ENCODE measurements at regions not wholly inside any gene's neighbourhood (a gene's known extent, or its start where the extent isn't known, plus 50 kb on each side); places are given as distances from the start of the nearest gene placed in this dataset.

GRCh38 chr2:240223631-240224030, 83.2 kb upstream of the OTOS start:
- no peaks in the 10 kb centered on the region for H3K79me2 ChIP-seq (ENCODE audit: insufficient read depth)
- H4K20me1 ChIP-seq (ENCODE audit: insufficient read depth), result no peaks in the 10 kb centered on the region
- no peaks in the 10 kb centered on the region; a peak in 1 of 4 replicates for H3K4me1 ChIP-seq (ENCODE audit: control insufficient read depth in 1 of 2, insufficient read depth in 2 of 2, low read depth in 1 of 2, low read length in 1 of 2)
- 16% methylated on average over 7 of the region's 7 CpGs for WGBS (ENCODE audit: low lambda C conversion rate)
- no peak overlapping the region for H3K4me3 ChIP-seq (ENCODE audit: low read depth in 2 of 2, low read length in 1 of 2)
- POLR2A ChIA-PET, result no interaction called here
- no peak overlapping the region for H3K27ac ChIP-seq (ENCODE audit: low read depth in 2 of 2, low read length in 1 of 2)
- H3K4me2 ChIP-seq, result no peak overlapping the region
- H3K9ac ChIP-seq, result no peak overlapping the region
- no peaks in the 10 kb centered on the region for H3K27me3 ChIP-seq (ENCODE audit: insufficient read depth)
- H2AFZ ChIP-seq (ENCODE audit: low read depth), result no peak overlapping the region
- H3F3A ChIP-seq (replicated peaks; ENCODE audit: insufficient read depth), result no peaks in the 10 kb centered on the region
- no peaks in the 10 kb centered on the region for H3K9me2 ChIP-seq
- CTCF ChIA-PET, result interaction anchor here (0.6 kb wide), 1 partner anchor 39 kb away, joined by 4 read pairs; no protein-coding TSS in a partner anchor
- TF ChIP-seq FOSL2 (IDR thresholded peaks at IDR 0.05; ENCODE audit: borderline replicate concordance, low read depth), result no peak
- TF ChIP-seq GABPA (IDR thresholded peaks at IDR 0.05; ENCODE audit: low read depth), result no peak
- TF ChIP-seq POLR2AphosphoS5 (IDR thresholded peaks at IDR 0.05; ENCODE audit: low read depth, low read length), result no peak
- no peak for TF ChIP-seq RAD21 (IDR thresholded peaks at IDR 0.05; ENCODE audit: low read length)
- TF ChIP-seq RXRA (IDR thresholded peaks at IDR 0.05; ENCODE audit: borderline replicate concordance, low read depth), result no peak
- TF ChIP-seq SIN3A (IDR thresholded peaks at IDR 0.05; ENCODE audit: borderline replicate concordance, low read depth, low read length), result no peak
- TF ChIP-seq USF1 (IDR thresholded peaks at IDR 0.05; ENCODE audit: borderline replicate concordance, low read depth), result no peak
- no peak for TF ChIP-seq MAX (IDR thresholded peaks at IDR 0.05; ENCODE audit: low read depth)
- DNase-seq, result no peak
- H3K9me3 ChIP-seq, result no peaks in the 10 kb centered on the region
- no peaks in the 10 kb centered on the region for H3K36me3 ChIP-seq (replicated peaks in 1 of 2; ENCODE audit: control insufficient read depth in 1 of 2, insufficient read depth in 2 of 2, low read length in 1 of 2)

- H4K20me1 ChIP-seq (ENCODE audit: insufficient read depth), result no peaks in the 10 kb centered on the region
- ChIA-PET POLR2A (no interaction called here), CTCF (interaction anchor here (1.0 to 1.2 kb wide), 2 partner anchors 8 to 10 kb away, joined by 4 to 6 read pairs; no protein-coding TSS in a partner anchor)
- H3K4me1 ChIP-seq (ENCODE audit: control insufficient read depth in 1 of 2, insufficient read depth in 2 of 2, low read depth in 1 of 2, low read length in 1 of 2), result no peaks in the 10 kb centered on the region; a peak in 1 of 4 replicates
- no peaks in the 10 kb centered on the region for H3F3A ChIP-seq (replicated peaks; ENCODE audit: insufficient read depth)
- TF ChIP-seq RXRA (IDR thresholded peaks at IDR 0.05; ENCODE audit: borderline replicate concordance, low read depth) (no peak), ZBTB33 (IDR thresholded peaks at IDR 0.05; ENCODE audit: borderline replicate concordance, low read depth) (no peak), MXI1 (IDR thresholded peaks at IDR 0.05; ENCODE audit: low read depth, low read length) (no peak), RAD21 (IDR thresholded peaks at IDR 0.05; ENCODE audit: low read length) (no peak), POLR2AphosphoS5 (IDR thresholded peaks at IDR 0.05; ENCODE audit: low read depth, low read length) (no peak), GABPA (IDR thresholded peaks at IDR 0.05; ENCODE audit: low read depth) (no peak), NRF1 (IDR thresholded peaks at IDR 0.05; ENCODE audit: low read depth, low read length) (no peak), USF2 (IDR thresholded peaks at IDR 0.05; ENCODE audit: borderline replicate concordance, low read depth, low read length) (no peak), SIN3A (IDR thresholded peaks at IDR 0.05; ENCODE audit: borderline replicate concordance, low read depth, low read length) (no peak)
- WGBS (ENCODE audit: low lambda C conversion rate), result 43% methylated on average over 5 of the region's 5 CpGs
- H3K36me3 ChIP-seq (replicated peaks in 1 of 2; ENCODE audit: control insufficient read depth in 1 of 2, insufficient read depth in 2 of 2, low read length in 1 of 2), result no peaks in the 10 kb centered on the region
- no peaks in the 10 kb centered on the region for H3K27me3 ChIP-seq (ENCODE audit: insufficient read depth)
- no peak overlapping the region for H3K27ac ChIP-seq (ENCODE audit: low read depth in 2 of 2, low read length in 1 of 2)
- H3K4me3 ChIP-seq (ENCODE audit: low read depth in 2 of 2, low read length in 1 of 2), result no peak overlapping the region
- H3K9ac ChIP-seq, result no peak overlapping the region
- no peak overlapping the region for H2AFZ ChIP-seq (ENCODE audit: low read depth)
- H3K4me2 ChIP-seq, result no peak overlapping the region
- no peaks in the 10 kb centered on the region for H3K9me3 ChIP-seq
- no peaks in the 10 kb centered on the region for H3K9me2 ChIP-seq
- no peak for DNase-seq
- H3K79me2 ChIP-seq (ENCODE audit: insufficient read depth), result no peaks in the 10 kb centered on the region
These were observed 84.2 kb upstream of the OTOS start for GRCh38 chr2:240224676-240225075.

All from SK-N-SH (cell line).